SJCRH30 (cell line): ENCODE measurements at regions not wholly inside any gene's neighbourhood (a gene's known extent, or its start where the extent isn't known, plus 50 kb on each side); places are given as distances from the start of the nearest gene placed in this dataset.
"Not testable (repeated sequence)": the region's sequence is repeated elsewhere in the genome, so short reads cannot be mapped to it uniquely, and the experiment has no call there.

ENCODE experiments used
- DNase-seq, 2 experiments: peaks; one replicate each; pipeline ENCODE4 v3.0.0-alpha.2; 2015 to 2020
- H3K27ac ChIP-seq: fragments of 250-450 bp; sonication (Bioruptor Pico); 2 replicates; pipeline ENCODE4 v1.5.1; 2020; ENCODE audit warnings: mild to moderate bottlenecking, moderate library complexity
- H3K27me3 ChIP-seq: fragments of 250-450 bp; sonication (Bioruptor Pico); 2 replicates; pipeline ENCODE4 v1.5.1; 2020; ENCODE audit warnings: mild to moderate bottlenecking, moderate library complexity
- H3K36me3 ChIP-seq: fragments of 250-450 bp; sonication (Bioruptor Pico); 2 replicates; pipeline ENCODE4 v1.5.1; 2020; ENCODE audit warnings: mild to moderate bottlenecking, moderate library complexity
- H3K4me1 ChIP-seq: fragments of 250-450 bp; sonication (Bioruptor Pico); 2 replicates; pipeline ENCODE4 v1.5.1; 2020; ENCODE audit warnings: mild to moderate bottlenecking, moderate library complexity
- H3K4me3 ChIP-seq: fragments of 250-450 bp; sonication (Bioruptor Pico); 2 replicates; pipeline ENCODE4 v1.5.1; 2020; ENCODE audit warnings: mild to moderate bottlenecking, moderate library complexity
- H3K9me3 ChIP-seq: fragments of 250-450 bp; sonication (Bioruptor Pico); replicated peaks from 2 replicates; pipeline ENCODE4 v1.5.1; 2020; ENCODE audit warnings: mild to moderate bottlenecking, moderate library complexity

GRCh38 chr12:118524446-118524845, 148.1 kb downstream of the SUDS3 start:
- Histone ChIP-seq H3K4me1 (no peaks in the 10 kb centered on the region), H3K27me3 (no peaks in the 10 kb centered on the region), H3K27ac (no peak overlapping the region), H3K36me3 (no peaks in the 10 kb centered on the region), H3K9me3 (no peaks in the 10 kb centered on the region), H3K4me3 (no peak overlapping the region)
- no peak for DNase-seq

- DNase-seq, result no peak
- Histone ChIP-seq H3K36me3 (no peaks in the 10 kb centered on the region), H3K27me3 (no peaks in the 10 kb centered on the region), H3K27ac (no peak overlapping the region), H3K9me3 (no peaks in the 10 kb centered on the region), H3K4me1 (no peaks in the 10 kb centered on the region), H3K4me3 (no peak overlapping the region)
Observed at GRCh38 chr12:118525216-118525615, 148.9 kb downstream of the SUDS3 start.

- no peaks in the 10 kb centered on the region for H3K4me1 ChIP-seq
- no peaks in the 10 kb centered on the region for H3K9me3 ChIP-seq
- no peak for DNase-seq
- no peak overlapping the region for H3K27ac ChIP-seq
- no peaks in the 10 kb centered on the region for H3K27me3 ChIP-seq
- H3K4me3 ChIP-seq, result no peak overlapping the region
- no peaks in the 10 kb centered on the region for H3K36me3 ChIP-seq
Observed at GRCh38 chr12:118526255-118527095, 150.1 kb downstream of the SUDS3 start.

DNA sequence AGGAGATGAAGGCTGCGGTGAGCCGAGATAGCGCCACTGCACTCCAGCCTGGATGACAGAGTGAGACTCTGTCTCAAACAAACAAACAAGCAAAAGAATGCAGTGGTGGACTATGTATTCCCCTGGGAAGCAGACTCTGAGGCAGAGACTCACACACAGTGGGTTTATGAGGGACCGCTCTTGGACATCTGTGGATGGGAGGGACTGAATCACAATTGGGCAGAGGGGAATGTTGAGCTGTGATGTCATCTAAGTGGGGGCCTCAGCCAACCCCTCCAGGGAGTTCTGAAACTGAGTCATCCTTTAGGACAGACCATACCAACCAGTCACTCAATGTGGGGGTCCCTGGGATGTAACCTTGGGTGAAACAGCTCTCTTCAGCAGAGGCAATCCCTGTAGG, 151.0 kb downstream of the SUDS3 start:
- H3K27ac ChIP-seq, result no peak overlapping the region
- H3K9me3 ChIP-seq, result no peaks in the 10 kb centered on the region
- H3K36me3 ChIP-seq, result no peaks in the 10 kb centered on the region
- peak in 1 of 2 experiments; percentile 7 for DNase-seq
- no peaks in the 10 kb centered on the region for H3K27me3 ChIP-seq
- no peak overlapping the region for H3K4me3 ChIP-seq
- H3K4me1 ChIP-seq, result no peaks in the 10 kb centered on the region

DNA sequence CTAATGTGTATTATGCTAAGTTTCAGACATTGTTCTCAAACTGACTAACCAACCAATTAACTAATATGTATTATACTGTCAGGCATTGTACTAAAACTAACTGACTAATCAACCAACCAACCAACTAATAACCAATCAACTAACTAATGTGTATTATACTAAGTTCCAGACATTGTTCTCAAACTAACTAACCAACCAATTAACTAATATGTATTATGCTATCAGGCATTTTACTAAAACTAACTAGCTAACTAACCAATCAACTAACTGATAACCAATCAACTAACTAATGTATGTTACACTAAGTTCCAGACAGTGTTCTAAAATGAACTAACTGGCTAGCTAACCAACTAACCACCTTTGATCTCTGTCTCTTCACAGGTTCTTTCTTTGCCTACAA, 152.3 kb downstream of the SUDS3 start:
- no peaks in the 10 kb centered on the region for H3K9me3 ChIP-seq
- H3K4me1 ChIP-seq, result no peaks in the 10 kb centered on the region
- no peak overlapping the region for H3K4me3 ChIP-seq
- H3K36me3 ChIP-seq, result no peaks in the 10 kb centered on the region
- no peak overlapping the region for H3K27ac ChIP-seq
- DNase-seq, result no peak
- H3K27me3 ChIP-seq, result no peaks in the 10 kb centered on the region

DNA sequence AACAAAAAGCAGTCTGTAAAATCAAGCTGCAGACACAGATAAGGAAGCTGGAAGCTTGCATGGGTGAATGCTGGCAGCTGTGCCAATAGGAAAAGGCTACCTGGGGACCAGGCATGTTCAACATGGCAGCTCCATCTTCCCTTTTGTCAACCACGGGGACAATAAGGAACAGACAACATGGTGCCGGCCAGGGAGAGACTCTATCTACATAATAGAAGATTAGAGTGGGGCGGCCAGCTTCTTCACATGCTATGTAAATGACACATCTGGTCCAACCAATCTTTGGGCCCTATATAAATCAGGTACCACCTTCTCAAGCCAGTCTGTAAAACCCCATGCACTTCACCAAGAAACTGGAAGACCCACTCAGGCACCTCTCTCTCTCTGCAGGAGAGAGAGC, 157.6 kb downstream of the SUDS3 start:
- H3K4me1 ChIP-seq, result no peaks in the 10 kb centered on the region; the same call in 1 of the 2 replicates
- no peaks in the 10 kb centered on the region for H3K27me3 ChIP-seq
- H3K9me3 ChIP-seq, result no peaks in the 10 kb centered on the region
- no peak for DNase-seq
- H3K4me3 ChIP-seq, result no peak overlapping the region
- no peak overlapping the region for H3K27ac ChIP-seq
- no peaks in the 10 kb centered on the region for H3K36me3 ChIP-seq

DNA sequence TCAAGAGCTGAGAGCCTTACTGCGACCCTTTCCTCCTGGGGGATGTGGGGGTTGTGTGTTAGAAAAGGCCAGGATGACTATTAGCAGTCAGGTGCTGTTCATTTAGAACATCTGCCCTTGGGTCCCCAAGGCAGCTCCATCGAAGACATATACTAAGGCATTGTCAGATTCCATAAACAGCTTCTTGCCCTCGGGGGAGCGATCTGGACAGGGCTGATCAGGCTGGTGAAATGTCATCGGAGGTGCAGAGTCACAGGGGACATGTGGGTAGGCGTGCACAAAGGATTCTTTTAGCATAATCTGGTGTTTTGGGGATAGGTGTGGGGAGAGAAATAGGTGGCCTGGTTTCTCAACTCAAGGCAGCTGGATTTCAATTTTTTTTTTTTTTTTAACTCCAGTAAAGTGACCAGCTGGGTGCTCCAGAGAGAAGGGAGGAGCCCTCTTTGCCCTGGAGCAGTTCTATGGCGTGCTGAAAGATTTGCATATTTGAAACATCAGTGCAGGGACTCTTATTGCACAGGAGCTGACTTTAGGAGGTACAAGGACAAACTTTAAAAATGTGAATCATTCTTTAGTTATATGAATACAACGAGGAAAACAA, 160.1 kb downstream of the SUDS3 start:
- Histone ChIP-seq H3K9me3 (no peaks in the 10 kb centered on the region), H3K4me1 (no peaks in the 10 kb centered on the region; the same call in 1 of the 2 replicates), H3K4me3 (no peak overlapping the region), H3K27ac (no peak overlapping the region), H3K27me3 (no peaks in the 10 kb centered on the region), H3K36me3 (no peaks in the 10 kb centered on the region)
- DNase-seq, result no peak

GRCh38 chr12:118537481-118537917, 161.1 kb downstream of the SUDS3 start:
- DNase-seq, result peak; percentile 20 to 37
- H3K36me3 ChIP-seq, result no peaks in the 10 kb centered on the region
- H3K27ac ChIP-seq, result no peak overlapping the region
- H3K4me3 ChIP-seq, result no peak overlapping the region
- no peaks in the 10 kb centered on the region for H3K27me3 ChIP-seq
- no peaks in the 10 kb centered on the region; the same call in 1 of the 2 replicates for H3K4me1 ChIP-seq
- no peaks in the 10 kb centered on the region for H3K9me3 ChIP-seq

DNA sequence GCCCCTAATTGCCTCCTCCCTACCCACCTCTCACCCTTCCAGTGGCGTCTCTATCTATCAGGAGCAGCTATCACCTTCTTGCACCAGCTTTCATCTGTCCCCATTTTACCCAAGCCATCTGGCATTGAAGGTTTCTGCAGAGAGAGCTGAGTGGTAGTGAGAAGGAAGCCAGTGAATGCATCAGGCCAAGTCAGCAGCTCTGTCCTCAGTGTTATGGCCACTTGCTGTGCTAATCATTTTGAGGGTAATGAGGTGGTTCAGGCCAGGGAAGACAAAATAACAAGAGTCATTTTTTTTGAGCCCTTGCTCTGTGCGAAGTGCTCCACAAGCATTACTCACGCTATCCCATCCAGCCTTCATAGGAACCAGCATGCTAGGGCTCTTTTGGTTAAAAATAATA, 164.7 kb downstream of the SUDS3 start:
- Histone ChIP-seq H3K27ac (no peak overlapping the region), H3K27me3 (no peaks in the 10 kb centered on the region), H3K4me1 (no peaks in the 10 kb centered on the region; the same call in 1 of the 2 replicates), H3K36me3 (no peaks in the 10 kb centered on the region), H3K9me3 (no peaks in the 10 kb centered on the region), H3K4me3 (no peak overlapping the region)
- no peak for DNase-seq

- no peaks in the 10 kb centered on the region for H3K9me3 ChIP-seq
Observed at GRCh38 chr12:118541934-118542333, 165.6 kb downstream of the SUDS3 start.

DNA sequence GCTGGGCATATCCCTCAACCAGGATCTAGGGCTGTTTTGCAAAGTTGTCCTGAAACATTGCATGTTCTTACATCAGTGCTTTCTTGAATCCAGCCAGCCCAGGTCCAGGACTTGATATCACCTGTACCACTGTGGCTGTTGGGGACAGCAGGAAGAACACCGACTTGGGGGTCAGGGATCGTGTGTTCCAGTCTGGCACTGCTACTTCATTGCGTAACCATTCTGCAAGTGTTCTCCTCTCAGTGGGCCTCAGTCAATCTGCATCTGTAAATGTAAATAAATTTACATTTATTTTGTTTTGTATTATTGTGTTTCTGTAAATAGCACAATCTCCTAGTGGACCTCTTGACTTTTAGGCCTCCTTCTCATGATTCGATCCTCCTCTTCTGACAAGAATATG, 167.3 kb downstream of the SUDS3 start:
- Histone ChIP-seq H3K9me3 (no peaks in the 10 kb centered on the region), H3K27me3 (no peaks in the 10 kb centered on the region), H3K4me1 (no peaks in the 10 kb centered on the region), H3K27ac (no peak overlapping the region), H3K4me3 (no peak overlapping the region), H3K36me3 (no peaks in the 10 kb centered on the region)
- DNase-seq, result no peak

More at GRCh38 chr12:118541934-118542333, 165.6 kb downstream of the SUDS3 start:
- Histone ChIP-seq H3K27ac (no peak overlapping the region), H3K36me3 (no peaks in the 10 kb centered on the region), H3K27me3 (no peaks in the 10 kb centered on the region), H3K4me3 (no peak overlapping the region), H3K4me1 (no peaks in the 10 kb centered on the region; the same call in 1 of the 2 replicates)
- peak in 1 of 2 experiments; percentile 12 for DNase-seq

DNA sequence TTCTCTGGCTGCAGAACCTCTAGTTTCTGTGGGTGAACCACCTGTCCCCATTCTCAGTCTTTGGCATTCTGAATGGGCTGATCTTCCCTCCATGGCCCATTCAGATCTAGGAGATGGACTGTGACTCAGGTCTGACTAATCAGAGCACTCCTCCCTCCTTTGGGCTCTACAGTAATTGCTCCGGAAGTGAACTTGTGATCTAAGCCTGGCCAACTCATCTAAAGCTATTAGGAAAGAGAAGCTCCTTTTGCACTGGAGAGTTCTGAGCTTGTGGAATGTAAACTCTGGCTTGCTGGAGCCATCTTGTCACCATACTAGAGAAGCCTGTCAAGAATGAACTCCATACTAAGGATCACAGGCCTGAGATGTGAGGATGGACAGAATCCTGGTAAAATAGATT, 168.2 kb downstream of the SUDS3 start:
- peak in 1 of 2 experiments; percentile 4 for DNase-seq

DNA sequence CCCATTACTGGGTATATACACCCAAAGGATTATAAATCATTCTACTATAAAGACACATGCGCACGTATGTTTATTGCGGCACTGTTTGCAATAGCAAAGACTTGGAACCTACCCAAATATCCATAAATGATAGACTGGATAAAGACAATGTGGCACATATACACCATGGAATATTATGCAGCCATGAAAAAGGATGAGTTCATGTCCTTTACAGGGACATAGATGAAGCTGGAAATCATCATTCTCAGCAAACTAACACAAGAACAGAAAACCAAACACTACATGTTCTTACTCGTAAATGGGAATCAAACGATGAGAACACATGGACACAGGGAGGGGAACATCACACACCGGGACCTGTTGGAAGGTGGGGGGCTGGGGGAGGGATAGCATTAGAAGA, 171.3 kb downstream of the SUDS3 start:
- not testable (repeated sequence) for H3K4me3 ChIP-seq, H3K27me3 ChIP-seq, DNase-seq, H3K9me3 ChIP-seq, H3K27ac ChIP-seq, H3K4me1 ChIP-seq, H3K36me3 ChIP-seq

More for the DNA sequence above, 168.2 kb downstream of the SUDS3 start:
- no peaks in the 10 kb centered on the region for H3K4me1 ChIP-seq
- no peaks in the 10 kb centered on the region for H3K27me3 ChIP-seq
- no peaks in the 10 kb centered on the region for H3K36me3 ChIP-seq
- H3K4me3 ChIP-seq, result no peak overlapping the region
- no peaks in the 10 kb centered on the region for H3K9me3 ChIP-seq
- no peak overlapping the region for H3K27ac ChIP-seq

DNA sequence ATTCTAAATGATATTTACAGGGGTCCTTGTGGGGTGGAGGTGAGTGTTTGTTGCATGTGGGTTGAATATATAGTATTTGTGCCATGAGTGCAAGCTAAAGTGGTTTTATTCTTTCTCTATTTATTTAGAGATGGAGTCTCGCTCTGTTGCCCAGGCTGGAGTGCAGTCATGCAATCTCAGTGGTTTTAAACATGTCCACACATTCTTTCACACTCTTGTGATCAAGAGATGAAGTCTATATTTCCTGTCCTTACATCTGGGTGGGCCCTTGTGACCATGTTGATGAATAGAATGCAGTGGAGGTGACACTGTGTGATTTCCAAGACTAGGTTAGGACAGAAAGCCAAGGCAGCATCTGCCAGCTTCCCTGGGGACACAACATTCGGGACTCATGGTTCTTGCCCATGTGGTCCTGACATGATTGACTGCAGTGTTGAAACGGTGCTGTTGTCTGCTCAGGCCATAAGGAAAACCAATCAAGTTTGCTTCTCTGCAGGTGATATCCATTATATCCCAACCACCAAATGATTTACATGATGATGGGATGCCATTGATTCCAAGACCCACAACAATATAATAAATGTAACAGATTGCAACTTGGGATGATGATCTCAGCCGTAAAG, 172.6 kb downstream of the SUDS3 start:
- no peaks in the 10 kb centered on the region for H3K36me3 ChIP-seq
- no peak overlapping the region for H3K4me3 ChIP-seq
- no peak overlapping the region for H3K27ac ChIP-seq
- no peaks in the 10 kb centered on the region for H3K27me3 ChIP-seq
- no peaks in the 10 kb centered on the region for H3K9me3 ChIP-seq
- H3K4me1 ChIP-seq, result no peaks in the 10 kb centered on the region
- no peak for DNase-seq

DNA sequence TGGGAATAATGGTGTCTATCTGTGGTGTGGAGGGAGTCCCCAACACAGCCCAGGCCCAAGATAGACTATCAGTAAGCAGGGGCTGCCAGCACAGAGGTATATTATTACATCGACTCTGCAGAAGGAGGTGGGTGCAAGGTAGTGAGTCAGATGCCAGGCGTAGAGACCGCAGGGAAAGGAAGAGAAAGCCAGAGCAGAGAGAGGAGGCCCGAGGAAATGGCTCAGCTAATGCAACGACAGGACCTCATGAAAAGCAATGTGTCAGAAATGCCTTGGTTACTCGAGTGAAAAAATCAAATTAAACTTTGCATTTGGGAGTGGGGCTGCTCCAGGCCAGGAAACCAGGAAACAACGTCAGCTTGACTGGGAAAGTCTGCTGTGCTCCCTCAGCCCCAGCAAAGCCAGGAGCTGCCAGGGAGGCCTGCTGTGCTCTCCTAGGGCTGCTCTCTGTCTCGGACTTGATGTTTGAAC, 173.2 kb downstream of the SUDS3 start:
- Histone ChIP-seq H3K27ac (no peak overlapping the region), H3K9me3 (no peaks in the 10 kb centered on the region), H3K4me3 (no peak overlapping the region), H3K4me1 (no peaks in the 10 kb centered on the region), H3K36me3 (no peaks in the 10 kb centered on the region), H3K27me3 (no peaks in the 10 kb centered on the region)
- no peak for DNase-seq
